HG03457 (cell line): ENCODE measurements at regions not wholly inside any gene's neighbourhood (a gene's known extent, or its start where the extent isn't known, plus 50 kb on each side); places are given as distances from the start of the nearest gene placed in this dataset.
"Not testable (repeated sequence)": the region's sequence is repeated elsewhere in the genome, so short reads cannot be mapped to it uniquely, and the experiment has no call there.

Experiments
- ATAC-seq: cut with Tn5 transposase; IDR thresholded peaks from one replicate; pipeline ENCODE4 v1.9.1; 2021; ENCODE audit warnings: moderate number of reproducible peaks; ENCODE audit not compliant: unreplicated experiment

- ATAC-seq: no peak
Measured at GRCh38 chr6:77010931-77011542, 452.3 kb downstream of the HTR1B start.

- ATAC-seq: no peak
Measured at GRCh38 chr6:76992553-76992952, 470.7 kb downstream of the HTR1B start.

- no peak for ATAC-seq
Measured at GRCh38 chr6:76984572-76984971, 478.7 kb downstream of the HTR1B start.

GRCh38 chr6:76982476-76983199 lies 480.7 kb downstream of the HTR1B start:
- no peak for ATAC-seq

- ATAC-seq: no peak
Measured at GRCh38 chr6:76972474-76972873, 490.8 kb downstream of the HTR1B start.

GRCh38 chr6:76959177-76959576 lies 504.1 kb downstream of the HTR1B start:
- not testable (repeated sequence) for ATAC-seq

- no peak for ATAC-seq
Measured at GRCh38 chr6:76942203-76942966, 520.9 kb downstream of the HTR1B start.

- no peak for ATAC-seq
Measured at GRCh38 chr6:76940191-76940590, 523.1 kb downstream of the HTR1B start.

- ATAC-seq: no peak
Measured at GRCh38 chr6:76914737-76915136, 548.6 kb downstream of the HTR1B start.

GRCh38 chr6:76905541-76905940 lies 557.8 kb downstream of the HTR1B start:
- not testable (repeated sequence) for ATAC-seq

- ATAC-seq: no peak
Measured at GRCh38 chr6:76892542-76892941, 570.7 kb downstream of the HTR1B start.

- no peak for ATAC-seq
Measured at GRCh38 chr6:76888351-76888750, 574.9 kb downstream of the HTR1B start.

GRCh38 chr6:76886900-76887299 lies 576.4 kb downstream of the HTR1B start:
- ATAC-seq: no peak

- ATAC-seq: no peak
Measured at GRCh38 chr6:76885861-76886301, 577.4 kb downstream of the HTR1B start.

- no peak for ATAC-seq
Measured at GRCh38 chr6:76881414-76881813, 581.9 kb downstream of the HTR1B start.

- ATAC-seq: peak; percentile 80
Measured at GRCh38 chr6:76876922-76877553, 586.3 kb downstream of the HTR1B start.

- not testable (repeated sequence) for ATAC-seq
Measured at GRCh38 chr6:76876430-76876829, 586.9 kb downstream of the HTR1B start.

- ATAC-seq: no peak
Measured at GRCh38 chr6:76867182-76867581, 596.1 kb downstream of the HTR1B start.

- no peak for ATAC-seq
Measured at GRCh38 chr6:76866091-76866915, 597.0 kb downstream of the HTR1B start.

- ATAC-seq: no peak
Measured at GRCh38 chr6:76862936-76863335, 600.4 kb downstream of the HTR1B start.
